NCI-H2196 treated with DMSO at 0.1 percent for 48 hours (cell line): ENCODE measurements at regions not wholly inside any gene's neighbourhood (a gene's known extent, or its start where the extent isn't known, plus 50 kb on each side); places are given as distances from the start of the nearest gene placed in this dataset.
"Not testable (repeated sequence)": the region's sequence is repeated elsewhere in the genome, so short reads cannot be mapped to it uniquely, and the experiment has no call there.

Experiments
- DNase-seq: peaks from one replicate; lab custom pipeline; 2025; ENCODE audit not compliant: unreplicated experiment; lab: John Stamatoyannopoulos, UW

DNA sequence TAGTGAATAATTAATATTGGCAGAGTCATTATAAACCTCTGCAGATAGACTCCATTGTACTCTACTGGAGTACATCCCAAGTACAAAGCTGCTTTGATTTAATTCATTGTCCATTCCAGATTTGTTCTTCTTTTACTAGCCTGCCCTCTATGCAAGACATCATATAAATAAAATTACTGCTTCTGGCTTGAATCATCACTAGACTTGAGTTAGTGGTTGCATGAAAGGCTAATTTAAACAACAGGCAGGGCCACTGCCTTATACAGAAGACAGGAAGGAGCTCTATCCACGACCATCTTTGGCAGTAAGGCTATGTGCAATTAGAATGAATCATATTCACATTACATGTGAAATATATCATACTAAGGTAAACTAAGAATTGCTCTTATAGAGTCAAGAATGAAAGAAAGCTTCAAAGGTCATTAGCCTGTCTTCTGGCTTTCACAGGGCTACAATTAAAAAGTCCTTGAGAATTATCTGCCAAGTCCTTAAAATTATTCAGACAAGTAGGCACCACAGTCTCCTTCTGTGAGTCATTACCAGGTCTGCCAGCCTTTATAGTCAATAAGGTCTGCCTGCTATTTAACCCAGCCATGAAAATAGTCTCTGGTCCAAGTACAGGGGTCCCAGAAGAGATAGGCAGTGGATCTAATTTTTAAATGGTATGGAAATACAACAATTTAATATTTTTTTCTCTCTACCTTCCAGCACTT lies 631.8 kb downstream of the TMTC2 start:
- no peak for DNase-seq

DNA sequence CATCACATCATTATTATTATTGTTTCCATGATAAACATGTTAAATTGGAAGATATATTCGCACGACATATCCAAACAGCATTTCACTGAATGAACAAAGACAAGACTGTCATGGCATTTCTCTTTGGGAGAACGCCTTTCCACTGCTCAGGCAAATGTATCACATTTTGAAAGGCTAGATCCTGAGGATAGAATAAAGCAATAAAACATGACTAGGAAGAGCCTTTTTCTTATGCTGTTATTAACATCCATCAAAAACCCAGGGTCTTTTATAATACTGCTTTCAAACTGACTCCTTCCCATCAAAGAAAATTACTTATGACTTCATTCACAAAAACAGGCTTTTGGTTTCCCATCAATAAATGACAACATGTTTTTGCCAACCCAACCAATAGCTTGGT lies 630.9 kb downstream of the TMTC2 start:
- DNase-seq = no peak

DNA sequence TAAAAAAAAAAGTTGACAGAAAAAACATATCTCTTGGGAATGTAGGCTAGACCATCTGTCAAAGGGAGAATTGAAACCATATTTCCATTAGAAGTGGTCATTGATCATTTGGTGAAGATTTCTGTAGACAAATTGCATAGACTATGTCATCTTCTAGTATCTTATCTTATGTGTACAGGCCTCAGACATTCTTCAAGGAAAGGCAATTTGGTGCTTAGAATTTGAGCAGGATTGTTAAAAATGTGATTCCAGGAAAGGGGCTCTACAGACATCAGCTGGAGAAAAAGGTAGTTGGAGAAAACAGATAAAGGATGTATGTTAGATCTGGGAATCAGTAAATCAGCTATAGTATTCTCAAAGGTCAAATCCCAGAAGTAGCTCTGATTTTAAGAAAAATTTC lies 627.1 kb downstream of the TMTC2 start:
- DNase-seq = no peak

DNA sequence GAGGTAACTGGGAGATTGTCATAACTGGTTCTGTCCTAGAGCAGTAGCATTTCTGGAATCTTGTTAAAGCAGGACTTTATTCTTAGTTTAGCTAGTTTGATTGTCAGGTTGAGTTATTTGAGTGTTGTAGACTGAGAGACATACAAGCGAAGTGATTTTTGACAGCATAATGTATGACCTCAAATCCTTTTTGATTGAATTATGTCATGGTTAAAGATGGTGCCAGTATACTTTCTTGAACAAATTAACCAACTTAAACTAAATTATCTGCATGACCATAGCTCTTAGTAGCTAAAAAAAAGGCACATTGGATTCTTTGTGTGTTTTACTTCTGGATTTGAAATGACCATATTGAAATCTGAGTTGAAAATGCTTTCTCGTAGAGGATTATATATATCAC lies 626.6 kb downstream of the TMTC2 start:
- DNase-seq = no peak

DNA sequence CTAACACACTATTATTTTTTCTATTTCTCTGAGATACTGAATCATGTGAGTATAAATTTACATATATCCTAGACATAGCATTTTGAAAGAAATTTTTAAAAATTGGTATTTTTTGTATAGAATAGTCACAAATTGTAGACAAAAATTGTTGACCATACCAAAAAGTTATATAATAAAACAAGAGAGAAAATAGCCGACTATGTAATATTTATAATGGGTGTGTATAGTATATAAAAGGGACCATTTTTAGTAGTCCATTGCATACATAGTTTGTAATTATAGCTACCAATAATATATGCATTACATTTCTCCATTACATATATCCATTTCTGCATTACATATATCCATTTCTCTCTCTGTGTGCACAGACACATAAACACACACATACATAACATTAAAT lies 590.2 kb downstream of the TMTC2 start:
- DNase-seq = no peak

DNA sequence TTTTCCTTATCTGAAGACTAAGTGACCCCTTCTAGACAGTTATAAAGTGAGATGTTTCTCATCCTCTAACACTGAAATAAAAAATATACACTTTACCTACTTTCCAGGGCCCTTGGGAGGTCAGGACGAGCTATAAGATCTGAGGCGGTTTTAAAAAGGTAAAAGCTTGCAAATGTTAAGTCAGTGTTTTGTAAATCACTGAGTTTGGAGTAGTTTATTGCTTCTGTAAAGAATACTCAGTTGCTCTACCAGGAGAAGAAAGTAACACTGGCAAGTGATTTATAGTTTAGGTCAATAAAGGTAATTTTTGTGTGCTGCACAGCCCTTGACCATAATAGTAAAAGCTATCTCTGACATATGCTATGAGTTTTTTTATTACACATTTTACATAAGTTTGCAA lies 584.5 kb downstream of the TMTC2 start:
- DNase-seq = no peak

DNA sequence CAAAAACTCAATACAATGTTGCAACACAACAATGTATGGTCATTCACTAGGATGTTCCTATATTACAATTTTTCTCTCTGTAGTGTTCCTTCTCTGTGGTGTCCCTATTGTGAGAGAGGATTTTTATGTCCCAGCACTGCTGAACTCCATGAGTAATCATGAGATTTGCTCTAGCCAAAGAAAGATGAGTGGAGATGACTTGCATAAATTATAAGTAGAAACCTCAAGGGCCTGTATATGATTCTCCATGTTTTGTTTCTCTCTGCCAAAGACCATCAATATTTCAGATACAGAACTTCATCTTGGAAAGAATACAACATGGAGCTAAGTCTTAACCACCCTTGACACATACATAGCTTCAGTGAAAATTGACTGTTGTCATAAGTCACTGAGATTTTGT lies 579.1 kb downstream of the TMTC2 start:
- DNase-seq = no peak

DNA sequence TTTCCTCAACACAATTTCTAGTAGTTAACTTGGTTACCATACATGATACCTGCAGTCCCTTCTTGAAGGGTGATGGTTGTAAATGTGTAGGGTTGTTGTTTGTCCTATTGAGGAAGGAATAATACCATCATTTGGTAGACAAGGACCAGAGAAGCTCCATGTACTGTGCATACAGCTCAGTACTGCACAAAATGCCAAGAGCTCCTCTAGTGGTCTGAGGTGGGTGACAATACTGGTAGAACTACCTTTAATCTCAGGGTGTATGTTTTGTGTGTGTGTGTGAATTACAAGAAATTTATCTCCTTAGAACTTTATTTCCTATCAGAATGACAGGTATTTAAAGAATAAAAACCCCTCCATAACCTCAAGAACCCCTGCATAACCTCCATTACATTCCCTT lies 575.3 kb downstream of the TMTC2 start:
- no peak for DNase-seq

DNA sequence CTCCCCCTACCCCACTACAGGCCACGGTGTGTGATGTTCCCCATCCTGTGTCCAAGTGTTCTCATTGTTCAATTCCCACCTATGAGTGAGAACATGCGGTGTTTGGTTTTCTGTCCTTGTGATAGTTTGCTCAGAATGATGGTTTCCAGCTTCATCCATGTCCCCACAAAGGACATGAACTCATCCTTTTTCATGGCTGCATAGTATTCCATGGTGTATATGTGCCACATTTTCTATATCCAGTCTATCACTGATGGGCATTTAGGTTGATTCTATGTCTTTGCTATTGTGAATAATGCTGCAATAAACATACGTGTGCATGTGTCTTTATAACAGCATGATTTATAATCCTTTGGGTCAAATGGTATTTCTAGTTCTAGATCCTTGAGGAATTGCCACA lies 573.4 kb downstream of the TMTC2 start:
- not testable (repeated sequence) for DNase-seq

DNA sequence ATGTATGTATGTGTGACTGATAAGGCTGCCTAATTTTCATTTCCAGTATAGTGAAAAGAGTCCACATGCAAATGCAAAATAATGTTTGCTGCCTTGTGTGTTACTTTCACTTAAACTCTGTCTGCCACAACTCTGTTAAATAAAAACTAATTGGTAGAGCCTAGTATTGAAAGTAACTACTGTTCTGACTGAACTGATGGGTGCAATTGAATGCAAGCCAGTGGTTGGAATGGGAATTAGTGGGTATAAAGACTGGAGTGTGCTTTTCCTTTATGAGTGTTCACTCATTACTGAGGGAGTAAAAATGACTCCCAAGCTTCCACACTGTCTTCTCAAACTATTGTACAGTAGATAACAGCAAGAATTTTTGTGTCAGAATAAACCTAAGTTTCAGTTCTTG lies 571.0 kb downstream of the TMTC2 start:
- DNase-seq = no peak

DNA sequence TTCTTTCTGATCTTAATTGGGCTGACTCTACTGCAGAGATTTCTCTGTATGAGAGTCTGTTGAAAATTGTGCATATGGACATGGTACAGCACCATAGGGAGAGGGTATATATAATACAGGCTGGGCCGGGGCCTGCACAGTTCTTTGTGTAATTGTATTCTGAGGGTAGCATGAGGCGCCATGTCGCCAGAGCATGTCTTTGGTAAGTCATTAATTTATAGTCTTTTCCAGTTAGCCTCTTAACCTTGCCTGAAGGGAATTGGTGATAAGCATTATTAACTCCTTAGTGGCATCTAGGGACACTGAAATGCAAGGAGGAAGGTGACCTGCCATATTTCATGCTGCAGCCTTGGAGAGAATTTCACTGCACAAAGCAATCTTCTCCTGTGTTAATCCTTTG lies 569.9 kb downstream of the TMTC2 start:
- no peak for DNase-seq

DNA sequence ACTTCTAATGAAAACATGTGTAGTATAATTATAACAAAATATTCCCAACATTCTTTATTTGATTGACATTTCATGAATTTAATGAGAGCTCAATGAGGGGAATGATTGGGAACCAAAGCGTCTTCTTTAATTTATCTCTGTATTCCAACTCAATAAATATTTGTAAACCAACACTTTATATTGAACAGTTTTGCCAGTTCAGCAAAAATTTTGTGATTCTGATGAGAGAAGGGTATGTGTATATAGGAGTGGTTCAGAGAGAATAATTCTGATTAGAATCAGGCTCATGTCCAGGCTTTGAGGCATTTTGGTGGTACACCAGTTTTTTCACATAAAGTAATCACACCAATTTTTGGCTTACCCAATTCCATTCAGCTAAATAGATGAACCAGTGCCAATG lies 564.2 kb downstream of the TMTC2 start:
- DNase-seq = no peak

DNA sequence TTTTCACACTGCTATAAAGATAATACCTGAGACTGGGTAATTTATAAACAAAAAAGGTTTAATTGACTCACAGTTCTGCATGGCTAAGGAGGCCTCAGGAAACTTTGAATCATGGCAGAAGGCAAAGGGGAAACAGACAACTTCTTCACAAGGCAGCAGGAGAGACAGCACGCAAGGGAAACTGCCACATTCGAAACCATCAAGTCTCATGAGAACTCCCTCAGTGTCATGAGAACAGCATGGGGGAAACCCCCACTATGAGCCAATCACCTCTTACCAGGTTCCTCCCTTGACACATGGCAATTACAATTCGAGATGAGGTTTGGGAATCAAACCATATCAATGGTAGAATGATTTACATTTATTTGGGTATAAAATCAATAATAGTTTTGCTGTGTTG lies 558.5 kb downstream of the TMTC2 start:
- DNase-seq = no peak

DNA sequence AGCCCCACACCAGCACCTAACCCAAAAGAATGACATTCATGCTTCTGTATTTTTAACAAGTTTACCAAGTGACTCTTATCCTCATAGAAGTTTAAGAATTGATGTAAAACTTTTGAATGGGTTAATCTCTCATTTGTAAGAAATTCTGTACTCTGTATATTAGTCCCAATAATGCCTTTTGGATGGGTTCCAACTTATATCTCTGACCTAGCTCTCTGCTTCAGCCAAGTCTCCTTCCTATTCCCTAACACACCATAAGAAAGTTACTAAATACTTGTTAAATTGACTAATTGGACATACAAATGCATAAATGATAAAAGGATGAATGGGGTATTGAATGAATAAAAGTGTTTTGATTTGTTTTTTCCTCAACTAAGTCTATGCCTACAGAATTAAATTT lies 557.3 kb downstream of the TMTC2 start:
- no peak for DNase-seq

DNA sequence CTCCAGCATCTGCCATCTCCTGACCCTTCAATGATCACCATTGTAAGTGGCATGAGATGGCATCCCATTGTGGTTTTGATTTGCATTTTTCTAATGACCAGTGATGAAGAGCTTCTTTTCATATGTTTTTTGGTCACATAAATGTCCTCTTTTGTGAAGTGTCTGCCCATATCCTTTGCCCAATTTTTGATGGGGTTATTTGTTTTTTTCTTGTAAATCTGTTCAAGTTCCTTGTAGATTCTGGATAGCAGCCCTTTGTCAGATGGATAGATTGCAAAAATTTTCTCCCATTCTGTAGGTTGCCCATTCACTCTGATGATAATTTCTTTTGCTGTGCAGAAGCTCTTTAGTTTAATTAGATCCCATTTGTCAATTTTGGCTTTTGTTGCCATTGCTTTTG lies 547.3 kb downstream of the TMTC2 start:
- not testable (repeated sequence) for DNase-seq

DNA sequence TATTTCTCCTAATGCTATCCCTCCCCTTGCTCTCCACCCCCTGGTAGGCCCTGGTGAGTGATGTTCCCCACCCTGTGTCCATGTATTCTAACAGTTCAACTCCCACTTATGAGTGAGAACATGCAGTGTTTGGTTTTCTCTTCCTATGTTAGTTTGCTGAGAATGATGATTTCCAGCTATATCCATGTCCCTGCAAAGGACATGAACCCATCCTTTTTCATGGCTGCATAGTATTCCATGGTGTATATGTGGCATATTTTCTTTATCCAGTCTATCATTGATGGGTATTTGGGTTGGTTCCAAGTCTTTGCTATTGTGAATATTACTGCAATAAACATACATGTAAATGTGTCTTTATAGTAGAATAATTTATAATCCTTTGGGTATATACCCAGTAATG lies 540.3 kb downstream of the TMTC2 start:
- DNase-seq = not testable (repeated sequence)

DNA sequence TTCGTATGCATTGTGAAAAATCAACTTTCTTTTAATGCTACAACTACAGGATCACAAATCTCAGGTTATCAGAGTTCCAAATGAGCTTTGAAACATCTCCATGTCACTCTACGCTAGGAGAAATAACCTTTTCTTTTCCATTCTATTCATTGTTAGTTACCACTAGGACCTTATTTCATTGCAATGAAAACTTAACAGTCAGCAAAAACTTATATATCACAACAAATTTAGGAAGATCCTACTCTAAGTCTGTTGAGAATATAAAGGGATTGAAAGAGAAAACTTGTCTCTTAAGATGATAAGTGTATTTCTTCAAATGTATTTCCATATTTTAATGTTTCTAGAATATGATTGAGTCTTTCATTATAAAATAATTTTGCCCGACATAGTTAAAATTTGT lies 539.1 kb downstream of the TMTC2 start:
- no peak for DNase-seq

DNA sequence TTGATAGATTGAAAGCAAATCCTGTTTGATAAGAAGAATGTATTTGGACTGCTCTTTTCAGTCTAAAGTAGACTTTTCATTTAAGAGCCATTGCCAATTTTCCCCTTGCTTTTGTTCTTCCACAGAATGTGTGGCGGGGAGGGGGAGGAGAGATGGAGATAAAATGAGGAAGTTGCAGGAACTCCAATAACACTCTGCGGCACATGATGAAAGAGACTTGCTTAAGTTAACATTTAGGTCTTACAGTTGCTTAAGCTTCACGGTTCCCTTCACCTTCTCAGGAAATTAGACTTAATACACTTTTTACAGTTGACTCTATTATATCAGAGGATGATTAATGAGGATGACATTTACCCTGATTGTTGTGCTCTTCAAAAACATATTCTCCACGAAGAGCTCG lies 537.3 kb downstream of the TMTC2 start:
- no peak for DNase-seq

DNA sequence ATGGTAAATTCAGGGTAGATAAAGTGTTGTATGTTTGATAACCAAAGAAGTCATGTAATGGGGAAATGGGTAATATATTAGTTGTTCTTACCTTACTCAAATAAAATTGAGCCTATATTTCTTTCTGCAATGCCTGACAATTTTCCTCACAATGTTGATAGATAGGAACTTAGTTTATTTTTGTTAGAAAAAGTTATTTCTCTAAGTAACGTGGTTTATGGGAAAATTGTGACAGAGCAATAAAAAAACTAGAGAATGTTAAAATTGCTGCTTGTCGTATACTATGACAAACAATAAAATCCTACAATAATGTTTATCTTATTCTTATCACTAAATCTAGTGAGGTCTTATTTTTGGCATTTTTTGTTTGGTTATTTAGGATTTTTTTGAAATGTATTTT lies 534.1 kb downstream of the TMTC2 start:
- no peak for DNase-seq

DNA sequence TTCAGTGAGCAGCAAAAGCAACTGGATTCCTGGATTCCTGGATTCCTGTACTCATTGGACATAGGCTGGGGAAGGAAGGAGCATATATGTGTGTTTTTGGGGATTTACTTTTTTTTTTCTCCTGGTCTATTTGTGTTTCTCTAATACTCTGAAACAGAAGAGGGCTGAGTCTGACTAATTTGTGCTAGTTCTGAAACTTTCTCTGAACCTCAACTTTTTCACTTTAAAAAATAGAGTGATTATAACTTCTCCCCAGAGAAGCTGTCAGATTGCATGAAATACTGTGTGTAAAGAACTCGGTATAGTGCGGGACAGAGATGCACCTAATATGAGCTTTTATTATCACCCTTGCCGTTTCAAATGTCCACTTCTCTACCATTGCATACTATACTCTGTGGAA lies 529.5 kb downstream of the TMTC2 start:
- no peak for DNase-seq

DNA sequence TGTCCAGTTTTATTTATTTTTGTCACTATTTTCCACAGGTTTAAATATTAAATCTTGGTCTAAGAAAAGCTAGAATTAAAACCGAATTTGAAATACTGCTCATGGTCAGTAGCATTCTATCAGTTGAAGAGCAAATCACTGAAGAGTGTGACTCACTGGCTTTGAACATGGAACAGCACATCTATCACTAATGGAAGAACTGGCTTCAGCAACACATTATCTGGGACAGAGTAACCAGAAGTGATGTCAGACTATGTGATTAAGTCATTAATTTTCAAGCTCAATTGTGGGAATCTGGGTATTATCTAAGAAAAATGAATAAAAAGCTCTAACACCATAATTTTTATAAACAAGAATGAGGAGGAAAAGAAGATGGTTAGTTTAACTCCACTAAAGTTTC lies 527.5 kb downstream of the TMTC2 start:
- DNase-seq = no peak

DNA sequence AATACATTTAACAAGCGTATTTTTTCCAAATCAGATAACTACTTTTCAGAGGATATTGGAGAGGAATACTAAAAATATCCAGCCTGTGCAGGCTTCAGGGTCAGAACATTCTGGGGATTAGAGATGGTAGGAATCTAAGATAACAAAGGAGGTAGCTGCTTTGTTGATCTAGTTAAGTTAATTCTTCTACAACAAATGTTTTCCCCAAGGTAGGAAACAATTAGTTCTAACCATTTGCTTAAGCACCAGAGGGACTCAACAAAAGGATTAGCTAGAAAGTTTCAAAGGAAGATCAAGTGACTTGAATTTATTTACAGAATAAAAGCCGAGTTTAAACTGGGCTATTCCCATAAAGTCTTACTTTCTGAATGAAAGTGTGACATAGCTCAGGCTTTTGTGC lies 524.2 kb downstream of the TMTC2 start:
- DNase-seq = no peak

DNA sequence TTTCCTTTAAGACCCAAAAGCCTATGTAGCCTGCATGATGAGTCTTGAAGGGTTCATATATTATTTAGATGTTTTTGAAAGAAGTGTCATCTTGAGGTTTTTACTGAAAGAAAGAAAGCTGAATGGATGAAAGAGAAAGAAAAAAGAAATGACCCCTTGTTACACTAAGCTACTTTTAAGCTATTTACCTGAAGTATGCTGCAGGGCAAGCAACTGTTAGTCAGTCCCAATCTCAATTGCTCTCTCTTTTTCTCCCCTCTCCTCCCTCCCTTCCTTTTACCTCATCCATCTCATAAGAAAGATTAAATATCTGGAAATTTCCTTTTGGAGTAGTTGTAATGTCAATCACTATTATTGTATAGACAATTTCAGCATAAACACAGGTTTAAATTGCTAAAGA lies 512.4 kb downstream of the TMTC2 start:
- no peak for DNase-seq
